HUES6 (cell line): ENCODE measurements at regions not wholly inside any gene's neighbourhood (a gene's known extent, or its start where the extent isn't known, plus 50 kb on each side); places are given as distances from the start of the nearest gene placed in this dataset.

Source experiments
- H3K27ac ChIP-seq: 2 replicates; pipeline ENCODE4 v1.7.0; 2013; ENCODE audit warnings: low read depth, mild to moderate bottlenecking, low read length, inconsistent platforms
- H3K27me3 ChIP-seq: 2 replicates; pipeline ENCODE4 v1.6.1; 2013; ENCODE audit warnings: low read length; ENCODE audit not compliant: control insufficient read depth, insufficient read depth
- H3K36me3 ChIP-seq: 2 replicates; pipeline ENCODE4 v1.6.1; 2013; ENCODE audit warnings: low read length; ENCODE audit not compliant: control insufficient read depth, insufficient read depth
- H3K4me1 ChIP-seq: 2 replicates; pipeline ENCODE4 v1.6.1; 2013; ENCODE audit warnings: low read length; ENCODE audit not compliant: control insufficient read depth, insufficient read depth
- H3K4me3 ChIP-seq: 2 replicates; pipeline ENCODE4 v1.5.1; 2013; ENCODE audit warnings: low read depth, low read length
- H3K9ac ChIP-seq: one replicate; pipeline ENCODE4 v1.6.1; 2013; ENCODE audit warnings: mild to moderate bottlenecking, low read length
- H3K9me3 ChIP-seq: 2 replicates; pipeline ENCODE4 v1.6.1; 2013; ENCODE audit warnings: low read depth, low read length; ENCODE audit not compliant: control insufficient read depth, insufficient read depth

DNA sequence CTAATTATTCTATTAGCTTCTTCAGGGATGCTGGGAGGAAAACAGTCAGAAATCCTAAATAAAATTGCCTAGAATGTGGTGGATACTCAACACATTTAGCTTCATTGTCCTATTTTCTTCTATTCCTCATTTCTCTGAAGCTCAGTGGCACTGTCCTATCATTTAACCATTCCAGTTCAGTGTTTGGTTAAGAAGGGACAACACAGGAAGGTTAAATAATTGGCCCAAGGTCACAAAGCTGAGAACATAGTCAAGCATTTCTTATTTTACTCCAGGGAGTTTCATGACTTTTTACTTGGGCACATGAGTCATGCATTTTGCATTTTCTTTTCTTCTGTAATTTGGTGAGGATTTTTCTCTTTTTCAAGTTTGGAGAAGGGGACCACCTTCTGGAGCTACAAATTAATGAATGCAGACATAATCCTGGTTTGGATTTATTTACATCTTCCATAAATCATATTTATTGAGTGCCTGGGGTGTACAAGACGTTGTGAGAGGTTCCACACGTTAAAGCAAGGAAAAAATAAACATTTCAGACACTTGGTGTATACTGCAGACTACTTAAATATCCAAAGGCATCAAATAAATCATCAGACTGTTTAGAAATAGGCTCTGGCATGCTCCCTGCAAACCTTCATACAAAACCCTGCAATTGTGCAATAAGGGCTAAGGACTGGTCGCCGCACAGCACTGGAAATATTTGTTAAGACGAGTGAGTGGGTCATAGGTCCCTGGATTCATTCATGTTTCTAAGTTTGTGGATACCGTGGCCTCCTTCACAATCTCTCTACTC, 263.9 kb downstream of the MAF start:
- H3K36me3 ChIP-seq, result no peaks in the 10 kb centered on the region
- no peaks in the 10 kb centered on the region for H3K4me1 ChIP-seq
- no peak overlapping the region for H3K27ac ChIP-seq
- H3K9me3 ChIP-seq, result peaks cover 3% of the 10 kb centered on the region
- no peak overlapping the region for H3K9ac ChIP-seq
- H3K27me3 ChIP-seq, result no peaks in the 10 kb centered on the region
- no peak overlapping the region for H3K4me3 ChIP-seq

DNA sequence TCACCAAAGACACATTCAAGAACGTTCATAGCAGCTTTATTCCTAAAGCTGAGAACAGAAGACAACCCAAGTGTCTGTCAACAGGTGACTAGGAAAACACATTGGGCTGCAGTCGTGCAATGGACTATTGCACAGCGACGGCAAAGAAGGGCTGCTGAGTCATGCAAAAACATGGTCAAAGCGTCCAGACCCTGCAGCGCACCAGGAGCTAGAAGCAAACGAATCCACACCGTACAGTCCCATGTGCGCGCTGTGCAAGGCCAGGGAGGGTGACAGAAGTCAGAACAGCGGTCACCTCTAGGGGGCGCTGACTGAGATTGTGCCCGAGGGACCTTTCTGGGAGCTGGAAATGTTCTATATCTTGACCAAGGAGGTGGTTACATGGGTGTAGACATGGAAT, 266.4 kb downstream of the MAF start:
- Histone ChIP-seq H3K36me3 (no peaks in the 10 kb centered on the region), H3K4me1 (peaks cover 2% of the 10 kb centered on the region), H3K4me3 (no peak overlapping the region), H3K27ac (no peak overlapping the region), H3K9me3 (peaks cover 3% of the 10 kb centered on the region), H3K9ac (no peak overlapping the region), H3K27me3 (no peaks in the 10 kb centered on the region)

DNA sequence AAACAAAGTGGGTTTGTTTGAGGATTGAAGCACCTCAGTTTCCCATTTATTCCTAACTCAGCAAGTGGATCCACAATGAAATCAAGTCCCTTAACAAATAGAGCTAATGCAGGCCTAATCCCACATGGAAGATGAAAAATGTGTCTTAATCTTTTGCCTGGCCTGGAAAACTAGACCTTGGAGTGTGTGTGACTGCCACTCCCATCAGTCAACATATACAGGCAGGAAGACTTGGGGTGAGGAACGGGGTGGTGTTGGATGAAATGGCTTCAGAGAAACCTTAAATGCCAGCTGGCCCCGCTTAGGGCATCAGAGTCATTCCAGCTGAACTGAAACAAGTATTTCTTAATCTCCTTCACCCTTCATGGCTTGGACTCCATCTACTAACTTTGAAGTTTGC, 269.5 kb downstream of the MAF start:
- H3K27me3 ChIP-seq, result no peaks in the 10 kb centered on the region
- peaks cover 31% of the 10 kb centered on the region for H3K4me1 ChIP-seq
- H3K36me3 ChIP-seq, result no peaks in the 10 kb centered on the region
- no peak overlapping the region for H3K27ac ChIP-seq
- no peak overlapping the region for H3K4me3 ChIP-seq
- no peak overlapping the region for H3K9ac ChIP-seq
- no peaks in the 10 kb centered on the region for H3K9me3 ChIP-seq

DNA sequence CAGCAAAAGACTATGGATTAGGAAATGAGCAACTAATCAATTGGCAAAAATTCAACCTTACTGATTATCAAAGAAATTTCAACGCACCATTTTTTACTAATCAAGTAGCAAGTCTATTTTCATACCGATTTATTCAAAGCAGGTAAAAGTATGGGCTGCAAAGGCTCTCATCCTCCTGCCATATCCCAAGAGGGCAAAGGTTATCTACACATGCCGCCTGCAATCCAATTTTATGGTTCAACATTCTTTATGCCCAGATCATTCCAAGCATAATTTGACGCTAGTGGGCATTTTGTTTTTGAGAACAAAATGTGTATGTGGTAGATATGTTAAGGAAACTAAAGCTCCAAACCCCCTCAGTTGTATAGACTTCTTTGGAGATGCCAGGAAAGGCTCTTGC, 270.6 kb downstream of the MAF start:
- no peak overlapping the region for H3K9ac ChIP-seq

DNA sequence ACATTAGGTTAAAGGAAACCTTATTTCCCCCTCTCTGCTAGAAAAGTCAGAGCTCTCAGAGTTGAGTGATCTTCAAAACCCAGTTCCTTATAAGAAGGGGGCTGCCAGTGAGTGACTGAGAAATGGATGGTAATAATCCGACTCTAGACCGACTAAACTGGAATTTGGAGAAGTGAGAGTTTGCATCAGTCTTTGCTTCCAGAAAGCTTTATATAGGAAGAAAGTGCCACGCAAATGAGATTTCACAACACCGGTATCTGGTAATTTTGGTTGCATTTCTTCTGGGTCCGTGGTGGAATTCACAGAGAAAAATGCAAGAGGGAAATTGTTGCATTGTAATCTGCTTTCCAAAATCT, 271.4 kb downstream of the MAF start:
- Histone ChIP-seq H3K36me3 (no peaks in the 10 kb centered on the region), H3K9me3 (no peaks in the 10 kb centered on the region), H3K4me1 (peaks cover 36% of the 10 kb centered on the region), H3K4me3 (no peak overlapping the region), H3K27ac (no peak overlapping the region), H3K9ac (no peak overlapping the region), H3K27me3 (no peaks in the 10 kb centered on the region)

More for the DNA sequence above, 270.6 kb downstream of the MAF start:
- H3K4me3 ChIP-seq, result no peak overlapping the region
- peaks cover 36% of the 10 kb centered on the region for H3K4me1 ChIP-seq
- no peaks in the 10 kb centered on the region for H3K9me3 ChIP-seq
- H3K27ac ChIP-seq, result no peak overlapping the region
- H3K36me3 ChIP-seq, result no peaks in the 10 kb centered on the region
- no peaks in the 10 kb centered on the region for H3K27me3 ChIP-seq

DNA sequence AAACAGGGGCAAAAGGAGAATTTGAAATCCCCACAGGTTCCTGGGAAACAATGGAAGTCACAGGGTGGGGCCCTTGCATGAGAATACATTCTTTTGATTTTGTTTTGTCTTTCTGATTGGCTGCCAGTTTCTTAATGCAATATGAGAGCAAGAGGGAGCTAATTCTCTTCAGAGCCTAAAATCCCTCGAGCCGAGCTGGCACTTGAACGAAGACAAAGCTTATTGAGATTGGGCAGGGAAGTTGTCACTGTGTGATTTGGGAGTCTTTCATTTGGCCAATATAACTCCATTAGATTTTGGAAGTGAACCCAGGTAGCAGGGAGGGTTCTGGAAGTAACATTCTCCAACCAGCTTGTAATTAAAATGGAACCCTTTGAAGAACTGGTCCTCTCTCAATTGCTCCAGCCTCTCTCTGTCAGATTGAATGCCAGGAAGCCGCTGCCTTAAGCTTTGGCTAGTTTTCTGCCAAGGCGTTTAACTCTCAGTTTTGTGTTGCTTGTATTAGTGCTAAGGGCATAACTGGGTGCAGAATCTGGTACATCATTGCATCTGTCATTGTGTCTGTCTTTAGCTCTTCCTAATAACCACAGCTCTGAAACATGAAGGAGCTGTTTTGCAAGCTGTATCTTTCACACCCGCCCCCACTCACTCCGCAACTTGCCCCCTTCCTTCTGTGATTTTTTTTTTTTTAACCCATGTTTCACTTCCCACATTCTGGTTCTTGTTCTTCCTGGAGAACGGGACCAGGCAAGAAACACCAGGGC, 272.0 kb downstream of the MAF start:
- H3K36me3 ChIP-seq, result no peaks in the 10 kb centered on the region
- peaks cover 36% of the 10 kb centered on the region for H3K4me1 ChIP-seq
- H3K27me3 ChIP-seq, result no peaks in the 10 kb centered on the region
- H3K4me3 ChIP-seq, result peak overlapping the region; percentile 18; the same call in 1 of the 2 replicates
- H3K27ac ChIP-seq, result no peak overlapping the region
- H3K9ac ChIP-seq, result no peak overlapping the region
- no peaks in the 10 kb centered on the region for H3K9me3 ChIP-seq

DNA sequence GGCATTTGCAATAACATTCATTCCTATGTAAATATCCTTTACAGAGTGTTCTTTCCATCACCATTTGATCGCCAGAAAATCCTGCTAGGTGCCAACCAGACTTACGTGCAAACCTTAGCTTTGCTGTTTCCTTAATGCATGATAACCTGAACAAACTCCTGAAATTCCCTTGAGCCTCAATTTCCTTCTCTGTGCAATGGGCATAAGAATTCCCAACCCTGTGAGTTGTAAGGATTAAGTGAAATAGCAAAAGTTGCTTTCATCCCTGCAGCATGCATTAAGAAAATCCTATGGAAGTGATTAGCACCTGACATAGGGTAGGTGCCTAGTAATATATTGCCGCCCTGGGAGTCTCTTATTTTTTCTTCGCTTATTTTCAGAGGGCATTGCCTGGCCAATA, 272.7 kb downstream of the MAF start:
- no peak overlapping the region for H3K27ac ChIP-seq
- peaks cover 36% of the 10 kb centered on the region for H3K4me1 ChIP-seq
- no peak overlapping the region for H3K4me3 ChIP-seq
- no peak overlapping the region for H3K9ac ChIP-seq
- H3K27me3 ChIP-seq, result no peaks in the 10 kb centered on the region
- H3K36me3 ChIP-seq, result no peaks in the 10 kb centered on the region
- no peaks in the 10 kb centered on the region for H3K9me3 ChIP-seq

DNA sequence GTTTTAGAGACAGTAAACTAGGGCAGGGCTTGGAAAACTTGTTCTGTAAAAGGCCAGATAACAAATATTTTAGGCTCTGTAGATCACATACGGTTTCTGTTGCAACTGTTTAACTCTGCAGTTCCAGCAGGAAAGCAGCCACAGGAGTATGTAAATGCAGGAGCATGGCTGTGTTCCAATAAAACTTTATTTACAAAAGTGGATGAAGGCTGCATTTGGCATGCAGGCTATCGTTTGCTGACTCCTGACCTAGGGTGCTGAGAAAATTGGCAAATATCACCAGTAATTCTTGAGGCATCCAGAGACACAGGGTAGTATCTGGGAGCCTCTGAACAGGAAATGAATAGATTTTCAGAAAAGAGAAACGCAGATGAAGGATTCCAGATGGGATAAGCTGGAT, 274.0 kb downstream of the MAF start:
- H3K27ac ChIP-seq, result no peak overlapping the region
- no peaks in the 10 kb centered on the region for H3K36me3 ChIP-seq
- no peak overlapping the region for H3K9ac ChIP-seq

DNA sequence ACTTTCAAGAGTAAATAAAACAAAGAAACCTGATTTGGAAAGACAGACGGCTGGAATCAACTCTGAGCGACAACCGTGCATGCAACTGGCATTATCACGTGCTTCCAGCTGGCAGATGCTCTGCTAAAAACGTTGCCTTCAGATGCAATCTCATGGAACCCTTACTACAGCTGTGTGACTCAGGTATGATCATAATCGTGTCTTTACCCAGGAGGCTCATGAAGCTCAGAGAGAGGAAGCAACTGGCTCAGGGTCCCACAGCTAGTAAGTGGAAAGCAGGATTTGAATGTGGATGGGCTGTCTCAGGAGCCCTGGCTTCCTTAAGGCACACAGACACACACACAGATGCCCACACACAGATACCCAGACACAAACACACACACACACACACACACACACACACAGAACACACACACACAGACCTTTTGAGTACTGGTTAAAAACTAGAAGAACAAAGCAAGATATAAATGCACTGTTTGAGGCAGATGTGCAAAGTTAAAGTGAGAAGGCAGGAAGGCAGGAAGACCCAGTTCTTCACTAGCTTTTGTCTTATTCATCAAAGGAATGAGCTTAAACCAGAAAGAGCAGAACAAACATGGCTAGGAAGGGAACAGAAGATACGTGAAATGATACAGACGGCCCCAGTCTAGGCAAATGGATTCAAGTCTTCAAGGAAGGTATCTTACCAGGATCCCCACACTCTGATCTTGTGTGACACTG, 275.2 kb downstream of the MAF start:
- H3K9me3 ChIP-seq, result no peaks in the 10 kb centered on the region
- H3K27ac ChIP-seq, result no peak overlapping the region
- H3K36me3 ChIP-seq, result no peaks in the 10 kb centered on the region
- H3K27me3 ChIP-seq, result no peaks in the 10 kb centered on the region
- H3K4me1 ChIP-seq, result peaks cover 36% of the 10 kb centered on the region
- no peak overlapping the region for H3K9ac ChIP-seq
- H3K4me3 ChIP-seq, result no peak overlapping the region

More for the DNA sequence above, 274.0 kb downstream of the MAF start:
- Histone ChIP-seq H3K9me3 (no peaks in the 10 kb centered on the region), H3K4me3 (no peak overlapping the region), H3K27me3 (no peaks in the 10 kb centered on the region), H3K4me1 (peaks cover 36% of the 10 kb centered on the region)

DNA sequence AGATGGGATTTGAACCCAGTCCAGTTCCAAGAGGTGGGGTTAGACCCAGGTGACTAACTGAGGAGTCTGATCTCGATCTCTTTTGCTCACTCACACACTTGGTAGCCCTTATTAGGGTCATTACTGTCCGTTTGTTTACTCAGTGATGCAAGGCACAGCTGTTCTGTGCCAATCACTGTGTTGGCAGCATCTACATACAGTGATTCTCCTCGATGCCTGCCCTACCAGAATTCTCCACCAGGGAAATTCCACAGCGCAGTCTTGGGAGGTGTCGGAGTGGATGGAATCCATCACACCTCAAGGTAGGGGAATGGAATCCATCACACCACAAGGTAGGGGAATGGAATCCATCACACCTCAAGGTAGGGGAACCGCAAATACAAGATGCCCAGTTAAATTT, 279.6 kb downstream of the MAF start:
- Histone ChIP-seq H3K9me3 (no peaks in the 10 kb centered on the region), H3K27ac (no peak overlapping the region), H3K9ac (no peak overlapping the region), H3K4me3 (no peak overlapping the region), H3K36me3 (no peaks in the 10 kb centered on the region), H3K27me3 (no peaks in the 10 kb centered on the region; the same call in 1 of the 2 replicates), H3K4me1 (peaks cover 29% of the 10 kb centered on the region)
